ENCODE measurements at regions not wholly inside any gene's neighbourhood (a gene's known extent, or its start where the extent isn't known, plus 50 kb on each side); places are given as distances from the start of the nearest gene placed in this dataset.
"Not testable (repeated sequence)": the region's sequence is repeated elsewhere in the genome, so short reads cannot be mapped to it uniquely, and the experiment has no call there.

DNA sequence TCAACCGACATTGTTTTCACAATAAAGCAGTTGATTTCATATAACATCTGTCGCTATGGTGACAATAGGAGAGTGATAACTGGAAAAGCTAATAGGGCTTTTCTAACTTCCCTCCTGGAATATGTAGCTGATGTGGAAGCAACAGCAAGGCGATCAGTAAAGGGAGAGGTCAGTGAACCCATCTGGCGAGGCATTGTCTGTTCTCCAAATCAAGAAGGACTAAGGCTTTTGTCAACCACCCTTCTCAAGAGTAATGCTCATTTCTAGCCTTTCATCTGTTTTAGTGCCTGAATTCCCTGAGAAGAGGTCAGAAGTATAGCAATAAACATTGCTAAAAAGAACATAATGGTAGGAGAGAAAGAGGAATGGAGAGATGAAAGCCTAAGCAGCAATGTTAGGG lies 201.3 kb downstream of the AKAP7 start:
- no peak for DNase-seq

DNA sequence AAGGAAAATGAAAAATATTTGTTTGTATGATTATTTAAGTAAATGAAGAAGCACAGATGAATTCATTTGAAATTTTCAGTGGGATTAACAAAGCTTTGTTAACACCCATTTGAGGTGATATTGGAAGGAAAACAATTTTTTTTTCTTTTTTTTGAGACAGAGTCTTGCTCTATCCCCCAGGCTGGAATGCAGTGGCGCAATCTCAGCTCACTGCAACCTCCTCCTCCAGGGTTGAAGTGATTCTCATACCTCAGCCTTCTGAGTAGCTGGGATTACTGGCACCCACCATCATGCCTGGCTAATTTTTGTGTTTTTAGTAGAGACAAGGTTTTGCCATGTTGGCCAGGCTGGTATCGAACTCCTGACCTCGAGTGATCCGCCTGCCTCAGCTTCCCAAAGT lies 211.6 kb downstream of the AKAP7 start:
- DNase-seq, result not testable (repeated sequence)

DNA sequence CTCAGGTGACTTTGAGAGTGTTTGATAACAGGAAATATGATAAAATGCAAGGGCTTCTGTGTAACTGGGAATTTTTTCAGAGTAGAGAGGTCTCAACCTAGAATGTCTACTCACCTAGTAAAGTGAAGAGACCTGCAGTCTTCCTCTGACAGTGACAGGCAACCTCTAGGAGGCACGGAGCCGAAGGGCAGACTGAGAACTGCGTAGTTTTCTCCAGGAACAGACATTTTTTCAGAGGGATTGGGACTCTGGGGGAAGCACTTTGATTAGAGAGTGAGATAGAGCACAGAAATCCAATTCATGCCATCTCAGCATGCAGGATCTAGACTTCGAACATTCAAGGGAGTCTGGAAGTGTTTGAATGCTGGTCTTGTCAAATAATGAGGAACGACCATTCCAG lies 213.3 kb downstream of the AKAP7 start:
- DNase-seq, result no peak

DNA sequence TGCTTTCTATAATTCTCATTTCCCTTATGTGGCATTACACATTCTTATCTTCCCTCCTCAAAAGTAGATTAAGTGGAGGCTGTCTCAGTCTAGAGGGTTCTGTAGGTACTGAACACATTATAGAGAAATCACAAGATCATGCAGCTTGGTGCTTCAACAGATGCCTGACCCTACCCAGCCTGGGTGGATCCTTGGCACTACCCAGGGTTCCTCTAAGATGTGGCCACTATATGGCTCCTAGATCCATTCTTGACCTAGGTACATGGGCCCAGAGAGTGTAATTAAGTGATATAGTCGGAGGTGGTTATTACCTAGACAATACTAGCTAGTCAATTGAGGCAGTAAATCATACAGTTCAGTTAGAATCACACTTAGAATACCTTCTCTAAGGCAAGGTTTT lies 213.9 kb downstream of the AKAP7 start:
- no peak for DNase-seq

DNA sequence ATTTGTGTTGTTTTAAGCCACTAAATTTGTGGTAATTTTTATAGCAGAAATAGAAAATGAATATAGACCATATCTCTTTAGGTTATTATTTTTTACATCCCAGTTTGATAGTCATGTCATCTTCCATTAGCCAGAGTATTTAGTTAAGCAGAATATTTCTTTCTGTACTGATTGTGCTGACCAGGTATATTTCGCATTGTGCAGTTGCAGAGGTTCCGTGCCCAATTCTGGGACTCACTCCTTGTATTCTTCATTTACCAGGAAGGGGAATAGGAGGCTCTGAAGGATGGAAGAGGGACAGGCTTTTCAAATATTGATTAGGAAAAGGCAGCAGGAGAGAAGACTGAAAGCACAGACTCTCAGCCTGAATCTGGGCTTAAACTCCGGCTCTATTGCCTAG lies 217.8 kb downstream of the AKAP7 start:
- no peak for DNase-seq

DNA sequence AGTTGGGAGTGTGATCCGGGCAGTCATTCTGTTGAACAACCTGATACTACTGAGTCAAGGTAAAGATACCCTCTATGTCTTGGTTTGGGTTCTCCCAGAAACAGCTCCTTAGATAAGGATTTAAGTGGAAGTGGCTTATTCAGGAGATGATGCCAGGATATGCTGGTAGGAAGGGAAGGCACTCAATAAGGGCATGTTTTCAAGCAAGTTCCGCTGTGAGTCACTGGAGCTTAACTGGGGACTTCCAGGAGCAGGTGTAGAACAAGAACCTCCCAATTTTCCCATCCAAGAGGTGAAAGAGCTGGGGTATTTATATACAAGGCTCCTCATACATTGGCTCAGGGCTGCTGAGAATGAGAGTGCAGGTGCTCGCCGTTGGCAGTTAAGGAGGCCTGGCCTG lies 218.6 kb downstream of the AKAP7 start:
- no peak for DNase-seq

DNA sequence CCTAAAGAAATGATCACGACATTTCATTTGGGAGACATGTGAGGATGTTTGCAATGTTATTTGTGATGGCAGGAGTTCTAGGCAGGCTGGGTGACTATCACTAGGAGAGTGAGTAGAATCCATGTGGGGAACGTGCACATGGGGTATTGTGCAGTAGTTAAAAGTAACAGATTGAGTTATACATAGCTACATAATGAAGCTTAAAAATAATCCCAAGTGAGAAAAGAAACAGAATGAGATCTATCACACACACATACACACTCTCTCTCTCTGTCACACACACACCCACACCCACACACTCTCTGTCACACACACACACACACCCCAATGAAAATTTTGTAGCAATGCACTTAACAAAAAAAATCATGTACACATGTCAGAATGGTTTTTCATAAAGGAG lies 218.7 kb upstream of the ARG1 start:
- no peak for DNase-seq

DNA sequence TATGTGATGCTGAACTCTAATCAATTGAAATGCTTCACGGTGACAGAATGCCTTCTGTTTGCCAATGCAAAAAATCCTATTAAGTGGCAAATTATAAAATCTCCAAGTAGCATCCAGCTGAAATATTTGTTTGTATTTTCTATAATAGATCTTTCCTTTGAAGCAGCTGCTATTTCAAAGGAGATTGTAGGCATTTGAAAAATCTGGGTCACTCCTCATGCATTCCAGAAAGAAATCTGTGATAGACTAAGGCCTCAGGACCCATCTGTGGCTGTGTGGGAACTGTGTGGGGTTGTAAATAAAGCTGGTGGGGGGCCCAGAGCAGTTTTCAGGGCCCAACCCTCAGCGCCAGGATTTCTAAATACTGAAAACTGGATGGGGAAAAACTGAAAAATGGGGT lies 216.9 kb upstream of the ARG1 start:
- no peak for DNase-seq

DNA sequence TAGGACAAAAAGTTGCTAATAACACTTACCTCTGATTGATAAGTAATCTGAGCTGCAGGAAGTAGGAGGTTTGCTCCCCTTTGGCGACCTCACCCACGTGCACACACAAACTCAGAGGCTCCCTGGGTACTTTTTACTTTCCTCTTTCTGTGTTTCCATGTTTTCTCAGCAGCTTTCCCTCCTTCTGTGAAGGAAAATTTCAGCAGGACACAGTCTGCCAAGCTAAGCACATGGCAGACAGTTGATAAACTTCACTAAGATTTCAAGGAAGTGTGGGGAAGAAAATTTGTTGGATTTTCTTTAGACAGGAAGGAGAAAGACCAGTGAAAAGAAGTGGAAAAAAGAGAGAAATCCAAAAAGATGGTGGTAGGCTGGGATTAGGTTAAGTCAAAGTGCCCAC lies 215.5 kb upstream of the ARG1 start:
- no peak for DNase-seq

DNA sequence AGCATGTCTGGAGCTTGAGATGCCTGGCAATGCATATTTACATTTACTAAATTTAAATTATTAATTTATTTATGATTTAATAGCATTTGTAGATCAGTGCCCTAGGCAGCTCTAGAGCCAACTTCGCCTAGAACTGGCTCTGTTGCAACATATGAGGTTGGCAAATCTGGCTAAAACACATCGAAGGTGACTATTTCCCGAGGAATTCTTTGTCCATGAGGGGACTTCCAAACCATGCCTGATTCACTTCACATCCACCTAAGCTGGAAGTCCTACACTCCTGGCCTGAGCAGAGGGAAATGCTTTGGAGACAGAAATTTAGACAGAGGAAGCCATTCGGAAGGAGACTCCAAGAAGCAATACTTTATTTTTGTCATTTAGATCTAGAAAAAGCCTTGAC lies 211.0 kb upstream of the ARG1 start:
- no peak for DNase-seq

DNA sequence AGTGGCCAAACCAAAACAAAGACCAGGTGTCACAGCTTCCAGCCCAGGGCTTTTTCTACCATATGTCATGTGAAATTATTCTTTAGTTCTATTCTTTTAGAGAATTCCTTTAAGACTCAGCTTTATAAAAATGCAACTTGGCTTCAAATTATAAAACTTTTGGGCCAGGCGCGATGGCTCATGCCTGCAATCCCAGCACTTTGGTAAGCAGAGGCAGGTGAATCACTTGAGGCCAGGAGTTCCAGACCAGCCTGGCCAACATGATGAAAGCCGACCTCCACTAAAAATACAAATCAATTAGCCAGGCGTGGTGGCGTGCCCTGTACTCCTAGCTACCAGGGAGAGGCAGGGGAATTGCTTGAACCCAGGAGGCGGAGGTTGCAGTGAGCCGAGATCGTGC lies 210.3 kb upstream of the ARG1 start:
- DNase-seq, result no peak

DNA sequence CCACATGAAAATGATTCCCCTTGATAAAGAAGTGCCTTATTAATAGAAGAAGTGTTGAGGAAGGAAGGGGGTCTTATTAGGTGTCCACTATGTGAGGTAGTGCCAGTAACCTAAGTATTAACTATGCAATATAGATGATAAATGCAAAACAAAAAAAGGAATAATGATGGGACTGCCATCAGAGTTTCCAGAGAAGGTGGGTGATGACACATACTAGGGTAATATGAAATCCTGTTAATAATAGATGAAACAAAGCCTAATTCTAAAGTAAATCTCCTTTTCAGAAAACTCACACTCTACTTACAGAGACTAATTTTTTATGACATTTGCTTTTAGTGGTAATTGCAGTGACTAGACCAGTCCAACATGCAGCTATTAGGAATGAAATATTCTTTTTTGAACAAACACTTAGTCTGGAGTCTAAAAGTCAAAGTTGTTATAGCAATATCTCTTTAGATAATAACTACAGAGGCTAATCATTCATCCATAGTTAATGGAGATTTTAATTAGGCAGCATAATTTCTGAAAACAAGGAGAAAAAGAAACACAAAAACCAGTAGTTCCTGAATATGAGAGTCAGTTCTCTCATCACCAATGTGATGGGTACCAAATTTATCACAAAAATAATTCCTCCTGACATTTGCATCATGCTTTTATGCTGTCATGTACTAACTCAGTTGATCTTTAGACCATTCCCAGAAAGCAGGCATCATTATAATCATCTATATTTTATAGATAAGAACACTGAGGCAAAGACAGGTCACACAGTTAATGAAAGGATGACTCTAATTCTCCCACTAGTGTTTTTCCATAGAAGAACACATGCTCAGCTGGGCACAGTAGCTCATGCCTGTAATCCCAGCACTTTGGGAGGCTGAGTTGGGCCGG lies 208.8 kb upstream of the ARG1 start:
- DNase-seq, result no peak

DNA sequence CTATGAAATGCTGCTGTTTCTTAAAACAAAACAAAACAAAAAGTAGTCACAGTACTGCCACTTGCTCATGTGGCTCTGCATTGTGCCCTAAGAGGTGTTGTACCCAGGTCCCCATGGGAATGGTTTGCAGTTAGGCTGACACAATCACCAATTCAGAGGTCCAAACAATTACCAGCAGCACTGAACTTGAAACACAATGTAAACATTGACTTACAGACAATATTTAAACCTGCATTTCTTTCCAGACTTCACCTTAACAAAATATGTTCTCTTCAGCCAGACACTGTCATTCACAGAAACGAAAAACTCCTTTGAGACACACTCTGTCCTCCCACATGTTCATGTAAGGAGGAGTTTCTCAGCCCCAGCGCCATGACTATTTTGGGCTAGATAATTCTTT lies 206.8 kb upstream of the ARG1 start:
- no peak for DNase-seq

DNA sequence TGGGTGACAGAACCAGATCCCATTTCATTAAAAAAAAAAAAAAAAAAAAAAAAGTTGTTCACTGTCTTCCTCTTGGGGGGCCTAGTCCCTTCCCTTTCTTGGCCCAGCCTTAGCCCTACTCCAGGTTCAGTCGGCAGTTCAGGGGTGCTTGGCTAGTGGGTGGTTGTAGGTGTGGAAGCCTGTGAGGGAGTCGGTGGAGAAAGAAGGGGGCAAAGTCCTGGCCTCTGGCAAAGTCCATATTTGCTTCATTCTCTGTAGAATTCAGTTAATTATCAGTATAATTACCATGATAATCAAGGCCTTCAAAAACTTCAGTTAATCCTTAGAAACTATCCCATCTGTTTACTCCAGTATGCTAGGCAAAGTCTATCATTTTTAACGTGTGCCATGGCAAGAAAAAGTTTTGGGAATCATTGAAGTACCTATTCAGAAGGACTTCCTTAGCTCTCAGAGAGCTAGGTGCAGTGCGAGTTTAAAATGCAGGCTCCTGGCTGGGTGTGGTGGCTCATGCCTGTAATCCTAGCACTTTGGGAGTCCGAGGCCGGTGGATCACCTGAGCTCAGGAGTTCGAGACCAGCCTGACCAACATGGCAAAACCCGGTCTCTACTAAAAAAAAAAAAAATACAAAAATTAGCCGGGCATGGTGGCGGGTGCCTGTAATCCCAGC lies 205.7 kb upstream of the ARG1 start:
- DNase-seq, result no peak

DNA sequence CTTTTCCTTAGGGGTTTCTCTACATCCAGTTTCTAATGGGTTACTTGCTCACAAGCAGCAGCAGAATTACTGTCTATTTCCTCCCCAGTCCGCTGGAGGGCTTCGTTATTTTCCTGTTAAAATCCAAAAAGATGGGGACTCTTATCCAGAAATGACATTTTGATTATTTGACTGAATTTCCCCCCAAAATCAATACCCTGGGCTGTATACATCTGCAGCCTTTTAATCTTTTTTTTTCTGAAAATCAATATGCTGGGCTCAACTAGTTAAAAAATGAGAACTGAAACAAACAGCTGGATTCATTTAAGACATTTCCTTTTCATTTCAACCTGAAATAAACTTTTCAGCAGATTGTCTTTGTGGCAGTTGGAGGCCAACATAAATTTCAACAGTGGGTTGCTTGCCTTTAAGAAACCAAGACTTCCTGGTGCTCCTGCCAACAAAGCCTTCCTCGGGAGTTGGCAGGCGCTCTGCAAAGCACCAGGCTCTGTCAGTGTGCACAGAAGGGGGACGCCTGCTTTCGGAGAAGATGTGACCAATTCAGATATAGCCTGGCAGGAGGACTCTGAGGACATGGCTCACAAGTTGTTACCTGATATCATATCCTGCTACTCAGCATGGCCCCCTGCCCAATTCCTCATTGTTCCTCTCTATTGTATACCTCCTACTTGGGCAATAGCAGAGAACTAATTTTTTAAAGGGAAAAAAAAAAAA lies 204.7 kb upstream of the ARG1 start:
- DNase-seq, result no peak

DNA sequence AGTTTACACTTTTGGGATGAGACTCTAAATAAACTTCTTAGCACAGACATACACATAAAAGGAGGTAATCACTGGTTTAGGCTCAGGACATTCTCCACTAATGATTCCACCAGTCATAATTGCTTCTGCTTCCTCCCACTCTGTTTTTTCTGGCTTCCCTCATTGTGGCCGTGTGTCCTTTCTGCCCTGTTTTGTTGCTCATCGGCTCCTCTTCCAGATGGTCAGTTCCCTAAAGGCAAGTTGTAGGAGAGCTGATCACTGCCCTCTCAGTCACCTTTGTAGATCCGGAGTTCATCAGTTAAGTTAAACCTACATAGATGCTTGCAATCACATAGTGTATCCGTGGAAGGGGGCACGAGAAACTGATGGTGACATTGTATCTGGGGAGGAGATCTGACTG lies 200.5 kb upstream of the ARG1 start:
- DNase-seq, result no peak

DNA sequence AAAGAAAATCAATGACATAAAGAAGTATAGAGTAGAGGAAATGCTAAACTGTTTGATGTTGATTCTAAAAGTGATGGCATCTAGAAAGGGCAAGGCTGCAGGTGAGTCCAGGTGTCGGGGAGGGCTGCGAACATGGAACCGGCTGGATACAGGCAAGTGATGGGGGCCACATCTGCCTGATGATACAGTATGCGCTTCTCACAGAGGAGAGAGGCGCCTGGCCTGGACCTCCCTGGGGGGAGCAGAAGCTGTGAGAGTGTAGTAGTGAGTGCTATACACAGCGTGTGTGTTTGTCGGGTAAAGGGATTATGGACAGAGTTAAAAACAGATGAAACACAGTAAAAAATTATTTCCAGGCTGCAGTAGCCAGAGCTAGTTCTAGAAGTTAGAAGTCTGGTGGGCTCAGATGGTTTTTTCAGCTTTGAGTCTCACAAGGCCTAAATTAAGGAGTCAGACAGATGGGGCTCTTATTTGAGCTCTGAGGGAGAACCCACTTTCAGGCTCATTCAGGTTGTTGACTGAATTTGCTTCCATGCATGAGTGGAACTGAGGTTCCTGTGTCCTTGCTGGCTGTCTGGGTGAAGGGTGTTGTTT lies 195.8 kb upstream of the ARG1 start:
- DNase-seq, result no peak

DNA sequence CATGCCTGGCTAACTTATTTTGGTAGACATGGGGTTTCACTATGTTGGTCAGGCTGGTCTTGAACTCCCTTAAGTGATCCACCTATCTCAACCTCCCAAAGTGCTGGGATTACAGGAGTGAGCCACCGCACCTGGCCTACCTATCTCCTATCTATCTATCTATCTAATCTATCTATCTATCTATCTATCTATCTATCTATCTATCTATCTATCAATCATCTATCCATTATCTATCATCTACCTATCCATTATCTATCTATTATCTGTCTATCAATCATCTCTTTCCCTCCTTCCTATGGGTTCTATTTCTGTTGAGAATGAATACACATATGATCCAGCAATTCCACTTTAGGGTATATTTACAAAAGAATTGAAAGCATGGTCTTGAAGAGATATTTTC lies 194.2 kb upstream of the ARG1 start:
- no peak for DNase-seq

DNA sequence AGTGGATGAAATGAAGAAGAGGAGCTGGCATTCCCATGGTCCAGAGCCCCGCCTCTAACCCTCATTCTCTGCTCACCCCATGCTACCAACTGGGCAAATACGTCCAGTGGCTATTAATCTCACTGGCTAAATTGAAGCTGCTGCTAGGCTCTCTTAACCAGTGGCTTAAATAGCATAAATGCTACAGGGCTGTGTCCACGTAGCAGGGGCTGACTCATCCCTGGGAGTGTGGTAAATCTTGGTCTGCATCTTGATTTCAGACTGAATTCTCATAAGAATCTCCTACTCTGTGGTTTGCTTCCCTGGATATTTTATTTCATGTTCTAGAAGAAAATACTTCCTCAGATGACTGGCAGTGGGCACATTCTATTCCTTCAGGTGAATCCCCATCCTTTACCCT lies 193.1 kb upstream of the ARG1 start:
- DNase-seq, result no peak

DNA sequence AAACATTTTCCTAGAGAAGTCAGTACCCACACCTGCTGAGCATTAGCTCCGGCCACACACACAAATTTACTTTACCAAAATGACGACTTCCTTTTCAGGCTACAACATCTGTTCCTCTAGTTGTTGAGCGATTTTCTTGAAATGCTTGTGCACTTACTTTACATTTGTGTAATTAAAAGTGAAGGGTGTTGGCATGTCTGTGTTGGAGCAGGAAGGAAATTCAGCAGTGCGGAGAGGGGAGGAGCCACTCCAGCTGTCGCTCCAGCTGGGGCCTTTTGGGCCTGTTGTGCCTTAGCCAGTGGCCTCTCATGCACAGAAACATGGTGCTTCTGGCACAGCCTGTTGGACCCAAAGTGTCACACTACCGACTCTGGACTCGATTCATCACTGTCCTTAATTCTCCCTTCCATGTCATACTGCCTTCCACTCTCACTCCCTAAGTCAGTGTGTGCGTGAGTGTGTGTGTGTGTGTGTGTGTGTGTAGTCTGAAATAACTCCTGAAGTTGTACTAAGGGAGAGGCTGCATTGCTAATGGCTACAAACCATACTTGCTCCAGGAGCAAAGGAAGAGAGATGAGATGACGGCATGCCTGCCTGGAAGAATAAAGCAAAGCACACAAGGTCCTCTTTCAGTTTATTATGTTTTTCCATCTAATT lies 191.8 kb upstream of the ARG1 start:
- no peak for DNase-seq

DNA sequence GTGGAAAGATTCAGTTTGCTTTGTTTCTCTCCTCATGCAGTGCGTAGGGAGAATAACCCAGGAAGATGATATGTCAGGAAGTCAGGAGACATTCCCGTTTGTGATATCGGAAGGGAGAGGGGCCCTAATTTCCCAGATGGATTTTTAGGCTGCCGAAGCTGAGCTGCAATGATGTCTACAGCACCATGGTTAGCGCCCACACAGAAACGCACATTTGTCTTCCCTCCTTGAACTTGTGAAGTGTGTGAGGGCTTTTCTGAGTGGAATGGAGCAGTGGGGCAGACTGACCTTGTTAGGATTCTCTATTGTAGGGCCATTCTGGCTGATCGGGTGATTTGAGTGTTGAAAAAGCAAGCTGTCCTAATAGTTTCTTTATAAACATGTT lies 191.3 kb upstream of the ARG1 start:
- no peak for DNase-seq

DNA sequence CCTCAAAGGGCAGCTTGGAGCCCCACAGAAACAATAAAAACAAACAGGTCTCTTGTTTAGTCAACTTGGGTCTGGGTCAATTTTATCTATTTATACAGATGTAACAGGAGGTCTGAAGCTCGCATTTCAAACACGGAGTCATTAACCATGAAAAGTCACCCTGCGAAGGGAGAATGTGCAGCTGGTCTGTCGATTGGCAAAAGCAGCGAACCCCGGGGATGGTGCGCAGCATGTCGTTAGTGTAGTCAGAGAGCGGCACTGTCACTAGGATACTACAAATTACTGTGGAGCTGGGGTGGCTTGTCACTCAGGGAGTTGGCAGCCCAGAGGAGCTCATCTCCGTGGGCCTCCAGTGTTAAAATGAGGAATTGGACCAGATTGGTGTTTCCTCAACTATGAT lies 190.4 kb upstream of the ARG1 start:
- DNase-seq, result no peak

All from stimulated activated CD4-positive, alpha-beta T cell treated with anti-CD3 and anti-CD28 coated beads, Interleukin-4, amount 100 ng/mL, for 1 hour (primary cell).